D721Med (cell line): ENCODE measurements at regions not wholly inside any gene's neighbourhood (a gene's known extent, or its start where the extent isn't known, plus 50 kb on each side); places are given as distances from the start of the nearest gene placed in this dataset.
A peak's percentile ranks its signal among the peaks of the same experiment; 100 is the strongest.

Experiments
- DNase-seq: peaks from one replicate; pipeline ENCODE4 v3.0.0; 2011; ENCODE audit warnings: low spot score; ENCODE audit not compliant: insufficient read length
- FAIRE-seq: peaks from 2 replicates; lab custom pipeline; 2011; peaks lifted over from hg19 to GRCh38; lab: Jason Lieb, UNC
- TF ChIP-seq, protein P1 (sequence below): IDR thresholded peaks from 2 replicates; pipeline ENCODE4 v1.5.1; 2012; ENCODE audit warnings: mild to moderate bottlenecking, control low read depth; ENCODE audit not compliant: insufficient read depth; ENCODE audit errors: missing control alignments

DNA sequence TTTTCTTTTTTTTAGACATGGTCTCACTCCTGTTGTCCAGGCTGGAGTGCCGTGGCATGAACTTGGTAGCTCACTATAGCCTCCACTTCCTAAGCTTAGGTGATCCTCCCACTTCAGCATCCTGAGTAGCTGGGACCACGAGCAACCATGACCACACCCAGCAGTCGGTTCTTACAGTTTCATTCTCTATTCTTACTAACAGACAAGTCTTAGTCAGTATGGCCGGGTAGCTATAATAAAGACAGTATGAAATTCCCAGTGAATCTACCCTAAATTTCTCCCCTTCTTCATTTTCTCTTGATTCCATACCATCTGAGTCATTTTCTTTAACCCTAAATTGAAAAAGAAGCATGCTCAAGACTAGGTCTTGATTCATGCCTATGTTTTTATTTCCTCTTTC, 775.3 kb upstream of the NRXN1 start:
- TF ChIP-seq, protein P1, sequence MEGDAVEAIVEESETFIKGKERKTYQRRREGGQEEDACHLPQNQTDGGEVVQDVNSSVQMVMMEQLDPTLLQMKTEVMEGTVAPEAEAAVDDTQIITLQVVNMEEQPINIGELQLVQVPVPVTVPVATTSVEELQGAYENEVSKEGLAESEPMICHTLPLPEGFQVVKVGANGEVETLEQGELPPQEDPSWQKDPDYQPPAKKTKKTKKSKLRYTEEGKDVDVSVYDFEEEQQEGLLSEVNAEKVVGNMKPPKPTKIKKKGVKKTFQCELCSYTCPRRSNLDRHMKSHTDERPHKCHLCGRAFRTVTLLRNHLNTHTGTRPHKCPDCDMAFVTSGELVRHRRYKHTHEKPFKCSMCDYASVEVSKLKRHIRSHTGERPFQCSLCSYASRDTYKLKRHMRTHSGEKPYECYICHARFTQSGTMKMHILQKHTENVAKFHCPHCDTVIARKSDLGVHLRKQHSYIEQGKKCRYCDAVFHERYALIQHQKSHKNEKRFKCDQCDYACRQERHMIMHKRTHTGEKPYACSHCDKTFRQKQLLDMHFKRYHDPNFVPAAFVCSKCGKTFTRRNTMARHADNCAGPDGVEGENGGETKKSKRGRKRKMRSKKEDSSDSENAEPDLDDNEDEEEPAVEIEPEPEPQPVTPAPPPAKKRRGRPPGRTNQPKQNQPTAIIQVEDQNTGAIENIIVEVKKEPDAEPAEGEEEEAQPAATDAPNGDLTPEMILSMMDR, result no peak
- DNase-seq (no peak), FAIRE-seq (no peak)

DNA sequence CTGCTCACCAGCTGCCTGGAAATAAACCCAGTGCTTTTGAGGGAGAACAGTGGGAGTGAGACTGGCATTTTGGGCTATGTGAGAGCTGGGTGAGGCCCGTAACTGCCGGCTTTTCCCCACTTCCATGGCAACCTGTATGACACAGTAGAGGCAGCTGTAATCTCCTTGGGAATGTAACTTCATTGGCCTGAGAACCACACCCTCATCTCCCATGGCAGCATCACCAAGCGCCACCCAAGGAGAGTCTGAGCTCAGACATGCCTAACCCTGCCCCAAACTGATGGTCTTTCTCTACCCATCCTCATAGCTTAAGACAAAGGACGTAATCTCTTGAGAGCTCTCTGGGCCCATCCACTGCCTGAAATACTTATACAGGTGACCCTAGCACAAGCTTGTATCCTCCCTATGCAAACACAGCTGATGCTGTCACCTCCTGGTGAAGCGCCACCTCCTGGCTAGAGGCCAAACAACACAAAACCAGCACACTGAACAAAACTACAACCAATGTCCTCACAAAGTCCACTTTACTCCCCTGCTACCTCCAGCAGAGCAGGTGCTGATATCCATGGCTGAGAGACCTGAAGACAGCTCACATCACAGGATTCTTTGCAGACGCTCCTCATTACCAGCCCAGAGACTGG, 763.4 kb upstream of the NRXN1 start:
- DNase-seq, result no peak
- FAIRE-seq, result no peak

DNA sequence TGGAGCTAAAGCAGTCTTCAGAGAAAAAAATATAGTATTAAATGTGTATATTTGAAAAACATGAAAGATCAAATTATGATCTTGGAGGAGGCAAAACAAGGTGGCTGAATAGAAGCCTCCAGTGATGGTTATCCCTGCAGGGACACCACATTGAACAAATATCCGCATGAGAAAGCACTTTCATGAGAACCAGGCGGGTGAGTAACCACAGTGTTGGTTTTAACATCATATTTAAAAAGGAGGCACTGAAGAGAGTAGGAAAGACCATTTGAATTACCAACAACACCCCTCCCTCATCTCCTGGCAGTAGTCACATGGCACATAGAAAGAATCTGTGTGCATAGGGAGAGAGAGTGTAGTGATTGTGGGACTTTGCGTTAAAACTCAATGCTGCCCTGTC, 759.6 kb upstream of the NRXN1 start:
- TF ChIP-seq, protein P1, result no peak
- no peak for DNase-seq
- no peak for FAIRE-seq

More for the DNA sequence above, 763.4 kb upstream of the NRXN1 start:
- TF ChIP-seq, protein P1, result peak; percentile 23

DNA sequence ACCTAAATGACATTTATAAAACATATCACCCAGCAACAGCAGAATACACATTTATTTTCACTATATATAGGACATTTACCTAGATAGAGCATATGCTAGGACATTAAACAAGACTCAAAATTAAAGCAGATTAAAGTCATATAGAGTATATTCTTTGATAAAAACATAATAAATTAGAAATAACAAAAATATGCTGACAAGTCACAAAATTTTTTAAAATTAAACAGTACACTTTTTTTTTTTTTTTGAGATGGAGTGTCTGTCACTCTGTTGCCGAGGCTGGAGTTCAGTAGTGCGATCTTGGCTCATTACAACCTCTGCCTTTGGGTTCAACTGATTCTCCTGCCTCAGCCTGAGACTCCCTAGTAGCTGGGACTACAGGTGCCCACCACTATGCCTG, 758.9 kb upstream of the NRXN1 start:
- FAIRE-seq (no peak), DNase-seq (no peak)
- TF ChIP-seq, protein P1, result no peak

DNA sequence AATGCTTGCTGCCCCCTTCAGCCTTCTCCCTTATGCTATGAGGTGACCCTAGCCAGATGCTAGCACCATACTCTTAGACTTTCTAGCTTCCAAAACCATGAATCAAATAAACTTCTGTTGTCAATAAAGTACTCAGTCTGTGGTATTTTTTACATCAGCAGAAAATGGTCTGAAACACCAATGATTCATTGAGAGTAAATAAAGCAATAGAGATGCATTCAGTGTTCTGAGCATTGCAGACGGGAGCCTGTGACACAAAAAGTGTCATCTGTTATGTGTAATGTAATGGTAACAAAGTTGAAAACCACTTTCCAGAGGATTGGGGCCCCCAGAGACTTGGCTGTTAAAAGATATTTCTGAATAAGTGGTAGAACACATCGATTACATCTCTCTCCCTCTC, 758.0 kb upstream of the NRXN1 start:
- FAIRE-seq, result no peak
- no peak for DNase-seq
- TF ChIP-seq, protein P1, result no peak

DNA sequence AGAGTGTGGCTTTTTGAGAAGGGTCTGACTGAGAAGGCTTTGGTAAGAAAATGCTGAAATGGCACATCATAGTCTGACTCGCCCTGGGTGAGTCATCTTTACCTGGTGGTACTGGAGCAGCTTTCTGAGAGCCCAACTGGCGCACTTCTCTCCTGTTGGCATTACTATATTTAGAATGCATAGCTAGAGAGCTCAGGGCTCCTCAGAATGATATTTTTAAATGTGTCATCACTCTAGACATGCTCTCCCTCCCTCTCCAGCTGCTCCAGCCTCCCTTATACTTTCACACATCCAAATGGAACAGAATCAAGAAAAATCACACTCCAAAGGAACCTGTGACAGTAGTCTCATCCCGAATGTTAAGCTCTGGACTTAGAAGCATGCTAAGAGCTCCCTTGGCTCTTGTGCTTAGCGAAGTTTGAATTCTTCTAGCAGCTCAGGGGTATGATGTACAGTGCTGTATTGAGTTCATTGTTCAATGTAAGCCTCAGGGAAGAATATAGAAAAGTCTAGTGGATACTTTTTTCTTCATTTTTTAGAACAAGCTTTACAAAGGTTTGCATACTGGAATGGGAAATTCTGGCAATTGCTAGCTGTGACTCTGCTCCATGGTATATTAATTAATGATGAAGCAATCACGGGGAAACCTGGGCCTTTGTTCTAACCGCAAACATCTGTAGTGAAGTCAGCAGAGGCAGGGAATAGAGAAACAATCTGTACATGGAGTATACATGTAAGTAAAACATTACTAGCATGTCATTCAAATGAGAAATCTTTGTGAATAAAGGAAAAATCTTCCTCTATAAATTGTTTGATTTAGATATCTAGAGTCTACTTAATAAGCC, 751.2 kb upstream of the NRXN1 start:
- FAIRE-seq (no peak), DNase-seq (no peak)
- TF ChIP-seq, protein P1, result no peak

DNA sequence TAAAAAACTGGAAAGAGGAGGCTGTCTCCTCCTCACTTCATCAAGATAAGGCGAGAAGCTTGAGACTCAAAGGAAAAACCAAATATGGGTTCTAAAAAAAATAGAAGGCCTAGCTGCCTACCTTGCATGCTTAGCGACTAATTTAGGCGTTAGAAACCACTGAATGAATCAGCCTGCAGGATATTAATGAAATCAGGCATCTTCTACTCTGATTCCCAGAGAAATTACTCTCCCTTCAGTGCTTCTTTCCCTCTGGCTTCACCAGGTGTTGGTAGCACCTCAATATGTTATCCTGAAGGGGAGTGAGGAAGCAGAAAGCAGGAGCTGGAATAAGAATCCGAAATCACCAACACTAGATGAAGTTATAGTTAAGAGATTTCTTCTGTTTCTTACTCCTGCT, 749.8 kb upstream of the NRXN1 start:
- FAIRE-seq (no peak), DNase-seq (no peak)
- TF ChIP-seq, protein P1, result no peak
